Ishikawa (cell line): ENCODE measurements at regions not wholly inside any gene's neighbourhood (a gene's known extent, or its start where the extent isn't known, plus 50 kb on each side); places are given as distances from the start of the nearest gene placed in this dataset.

ENCODE experiments used
- CREB1 ChIP-seq: IDR thresholded peaks from 2 replicates; pipeline ENCODE4 v1.6.1; 2012; ENCODE audit warnings: low read depth
- FOXM1 ChIP-seq: IDR thresholded peaks from 2 replicates; pipeline ENCODE4 v1.6.1; 2012; ENCODE audit warnings: low read depth, borderline replicate concordance
- NFIC ChIP-seq: IDR thresholded peaks from 2 replicates; pipeline ENCODE4 v1.6.1; 2012
- TF ChIP-seq, protein P1 (sequence below): IDR thresholded peaks from 2 replicates; pipeline ENCODE4 v1.6.1; 2012
- TF ChIP-seq, protein P2 (sequence below): IDR thresholded peaks from 2 replicates; pipeline ENCODE4 v1.6.1; 2012; ENCODE audit warnings: low read depth, mild to moderate bottlenecking

DNA sequence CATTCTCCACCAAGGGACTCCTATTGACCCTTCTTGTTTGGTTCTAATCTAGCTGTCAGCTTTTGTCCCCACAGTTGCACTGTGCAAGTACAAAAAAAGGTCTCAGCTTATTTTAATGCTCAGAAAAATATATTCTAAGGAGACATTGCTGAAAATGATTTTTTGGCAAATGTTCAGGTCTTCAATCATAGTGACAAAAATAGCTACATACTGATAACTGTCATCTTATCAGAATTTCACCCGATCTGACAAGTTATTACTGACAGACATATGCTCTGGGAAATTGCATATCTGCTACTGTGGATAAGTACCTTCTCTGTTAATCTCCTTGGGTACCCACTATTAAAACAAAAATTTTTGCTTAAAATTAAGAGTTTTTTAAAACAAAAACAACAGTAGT is 263.6 kb downstream of the FLRT2 start:
- TF ChIP-seq, protein P1, sequence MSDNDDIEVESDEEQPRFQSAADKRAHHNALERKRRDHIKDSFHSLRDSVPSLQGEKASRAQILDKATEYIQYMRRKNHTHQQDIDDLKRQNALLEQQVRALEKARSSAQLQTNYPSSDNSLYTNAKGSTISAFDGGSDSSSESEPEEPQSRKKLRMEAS: no peak
- TF ChIP-seq CREB1: no peak
- no peak for TF ChIP-seq FOXM1
- TF ChIP-seq, protein P2, sequence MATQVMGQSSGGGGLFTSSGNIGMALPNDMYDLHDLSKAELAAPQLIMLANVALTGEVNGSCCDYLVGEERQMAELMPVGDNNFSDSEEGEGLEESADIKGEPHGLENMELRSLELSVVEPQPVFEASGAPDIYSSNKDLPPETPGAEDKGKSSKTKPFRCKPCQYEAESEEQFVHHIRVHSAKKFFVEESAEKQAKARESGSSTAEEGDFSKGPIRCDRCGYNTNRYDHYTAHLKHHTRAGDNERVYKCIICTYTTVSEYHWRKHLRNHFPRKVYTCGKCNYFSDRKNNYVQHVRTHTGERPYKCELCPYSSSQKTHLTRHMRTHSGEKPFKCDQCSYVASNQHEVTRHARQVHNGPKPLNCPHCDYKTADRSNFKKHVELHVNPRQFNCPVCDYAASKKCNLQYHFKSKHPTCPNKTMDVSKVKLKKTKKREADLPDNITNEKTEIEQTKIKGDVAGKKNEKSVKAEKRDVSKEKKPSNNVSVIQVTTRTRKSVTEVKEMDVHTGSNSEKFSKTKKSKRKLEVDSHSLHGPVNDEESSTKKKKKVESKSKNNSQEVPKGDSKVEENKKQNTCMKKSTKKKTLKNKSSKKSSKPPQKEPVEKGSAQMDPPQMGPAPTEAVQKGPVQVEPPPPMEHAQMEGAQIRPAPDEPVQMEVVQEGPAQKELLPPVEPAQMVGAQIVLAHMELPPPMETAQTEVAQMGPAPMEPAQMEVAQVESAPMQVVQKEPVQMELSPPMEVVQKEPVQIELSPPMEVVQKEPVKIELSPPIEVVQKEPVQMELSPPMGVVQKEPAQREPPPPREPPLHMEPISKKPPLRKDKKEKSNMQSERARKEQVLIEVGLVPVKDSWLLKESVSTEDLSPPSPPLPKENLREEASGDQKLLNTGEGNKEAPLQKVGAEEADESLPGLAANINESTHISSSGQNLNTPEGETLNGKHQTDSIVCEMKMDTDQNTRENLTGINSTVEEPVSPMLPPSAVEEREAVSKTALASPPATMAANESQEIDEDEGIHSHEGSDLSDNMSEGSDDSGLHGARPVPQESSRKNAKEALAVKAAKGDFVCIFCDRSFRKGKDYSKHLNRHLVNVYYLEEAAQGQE: no peak
- no peak for TF ChIP-seq NFIC
